Eye (tissue), 1 donor: ENCODE measurements at regions not wholly inside any gene's neighbourhood (a gene's known extent, or its start where the extent isn't known, plus 50 kb on each side); places are given as distances from the start of the nearest gene placed in this dataset.

Source experiments
- DNase-seq: peaks from one replicate; pipeline ENCODE4 v3.0.0-alpha.2; 2015

DNA sequence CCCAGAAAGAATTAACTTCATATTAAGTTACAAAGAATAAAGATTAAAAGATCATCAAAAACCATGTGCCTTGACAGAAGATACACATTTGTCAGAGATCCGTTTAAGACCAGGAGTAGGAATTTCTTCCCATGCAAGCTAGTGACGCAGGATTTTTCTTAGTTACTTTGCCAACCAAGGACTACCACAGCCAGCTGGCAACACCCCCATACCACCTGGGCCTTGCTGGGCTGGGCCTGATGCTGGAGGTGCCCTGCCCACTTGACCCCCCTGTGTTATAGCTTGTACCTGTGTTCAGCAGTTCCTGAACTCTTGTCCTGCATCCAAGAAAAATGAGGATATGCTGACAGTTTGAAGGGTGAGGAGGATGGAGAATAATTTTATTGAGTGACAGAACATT is 290.9 kb upstream of the SMC2 start:
- DNase-seq, result no peak

GRCh38 chr9:103804077-103804735 is 289.9 kb upstream of the SMC2 start:
- DNase-seq, result no peak

DNA sequence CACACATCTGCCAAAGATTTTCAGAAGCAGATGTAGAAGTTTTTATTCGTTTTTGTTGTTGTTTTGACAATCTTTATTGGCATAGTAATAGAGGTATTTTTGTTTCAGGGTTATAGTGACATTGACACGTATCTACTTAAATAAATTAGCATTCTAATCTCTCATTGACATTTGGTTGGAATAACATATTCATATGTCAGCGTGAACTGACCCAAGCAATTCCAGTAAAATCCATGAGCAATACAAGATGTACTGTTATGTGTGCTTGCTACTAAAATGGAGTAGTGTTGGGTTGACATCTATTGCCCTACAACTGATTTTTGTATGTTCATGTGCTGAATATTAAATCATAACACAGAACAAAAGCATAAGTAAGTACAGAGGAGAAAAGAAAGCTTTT is 284.4 kb upstream of the SMC2 start:
- no peak for DNase-seq

GRCh38 chr9:103811462-103811861 is 282.6 kb upstream of the SMC2 start:
- no peak for DNase-seq

DNA sequence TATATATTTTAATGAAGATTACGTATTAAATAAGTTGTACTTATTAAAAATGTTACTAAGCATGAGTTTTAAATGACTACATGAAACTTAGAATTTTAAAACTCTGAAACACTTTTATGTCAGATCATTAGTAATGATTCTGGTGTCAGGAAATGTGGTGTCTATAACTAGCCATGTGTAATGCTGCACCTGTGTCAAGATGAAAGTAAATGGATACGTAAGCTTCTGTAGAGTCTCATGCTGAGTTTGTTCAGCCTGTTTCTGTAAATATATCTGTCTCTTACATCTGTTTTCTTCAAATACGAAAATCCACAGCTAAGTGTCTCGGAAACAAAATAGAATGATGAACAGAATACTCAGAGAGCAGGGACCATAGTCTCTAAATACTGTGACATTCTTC is 278.0 kb upstream of the SMC2 start:
- no peak for DNase-seq

DNA sequence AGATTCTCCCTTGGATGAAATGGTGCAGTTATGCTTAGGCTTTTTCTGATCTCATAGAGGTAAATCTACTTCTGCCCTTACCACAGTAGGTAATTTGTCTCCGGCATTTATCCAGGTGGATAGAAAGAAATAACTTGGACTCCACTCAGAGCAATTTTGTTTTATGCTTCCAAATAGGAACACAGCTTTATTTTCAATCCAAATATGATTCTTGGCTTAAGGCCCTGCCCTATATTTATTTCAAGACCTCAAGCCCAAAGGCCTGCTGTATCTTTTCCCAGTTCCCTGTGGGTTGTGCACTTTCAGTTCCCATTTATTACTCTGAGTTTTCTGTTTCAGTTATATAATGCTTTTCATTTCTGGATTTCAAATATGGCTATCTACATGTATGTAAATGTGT is 274.2 kb upstream of the SMC2 start:
- no peak for DNase-seq

GRCh38 chr9:103821115-103821514 is 273.0 kb upstream of the SMC2 start:
- DNase-seq, result no peak

GRCh38 chr9:103837940-103838339 is 256.2 kb upstream of the SMC2 start:
- DNase-seq, result no peak

GRCh38 chr9:103839197-103839596 is 254.9 kb upstream of the SMC2 start:
- no peak for DNase-seq

DNA sequence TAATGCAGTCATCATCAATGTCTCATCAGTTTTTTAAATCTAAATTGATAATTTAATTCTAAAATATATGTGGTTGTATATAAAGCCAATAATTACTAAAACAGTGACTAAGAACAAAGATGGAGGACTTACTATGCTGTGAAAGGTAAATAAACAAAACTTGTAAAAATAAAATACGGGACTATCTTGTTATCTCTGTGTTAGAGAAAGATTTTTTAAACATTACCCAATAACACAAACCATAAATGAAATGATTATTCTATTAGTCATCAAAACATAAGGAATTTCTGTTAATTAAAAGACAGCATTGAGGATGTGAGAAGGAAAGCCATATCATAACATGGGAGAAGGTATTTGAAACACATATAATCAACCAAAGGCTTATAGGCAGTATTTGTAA is 226.2 kb upstream of the SMC2 start:
- DNase-seq, result no peak

DNA sequence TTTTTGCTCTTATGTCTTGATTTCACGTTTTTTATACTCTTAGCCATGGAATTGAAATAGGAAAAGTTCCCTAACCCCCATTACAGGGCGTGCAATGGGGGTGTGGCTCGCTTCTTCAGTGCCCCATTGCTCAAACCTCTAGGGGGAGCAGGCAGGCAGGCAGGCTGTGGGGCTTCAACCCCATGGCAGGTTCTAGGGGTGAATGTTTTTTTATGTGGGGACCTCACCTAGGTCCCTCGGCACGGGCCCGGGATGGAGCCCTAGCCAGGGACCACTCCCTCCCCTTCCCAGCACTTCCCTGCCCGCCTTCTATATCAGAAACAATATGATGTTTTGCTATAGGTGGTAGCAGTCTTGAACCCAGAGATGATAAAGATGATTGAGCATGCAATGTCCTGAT is 221.3 kb upstream of the SMC2 start:
- no peak for DNase-seq

- no peak for DNase-seq
Observed at GRCh38 chr9:103881419-103881818, 212.7 kb upstream of the SMC2 start.

DNA sequence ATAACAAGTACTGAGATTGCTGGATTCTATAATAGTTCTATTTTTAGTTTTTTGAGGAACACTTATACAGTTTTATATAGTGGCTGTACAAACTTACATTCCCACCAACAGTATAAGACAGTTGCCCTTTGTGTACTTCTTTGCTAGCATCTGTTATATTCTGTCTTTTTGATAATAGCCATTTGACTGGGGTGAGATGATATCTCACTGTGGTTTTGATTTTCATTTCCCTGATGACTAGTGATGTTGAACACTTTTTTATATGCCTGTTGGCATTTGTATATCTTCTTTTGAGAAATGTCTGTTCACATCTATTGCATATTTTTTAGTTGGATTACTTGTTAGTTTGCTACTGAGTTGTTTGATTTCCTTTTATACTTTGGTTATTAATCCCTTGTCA is 204.1 kb upstream of the SMC2 start:
- DNase-seq, result no peak

GRCh38 chr9:103894184-103894583 is 199.9 kb upstream of the SMC2 start:
- no peak for DNase-seq

- no peak for DNase-seq
Observed at GRCh38 chr9:103898550-103898949, 195.6 kb upstream of the SMC2 start.

DNA sequence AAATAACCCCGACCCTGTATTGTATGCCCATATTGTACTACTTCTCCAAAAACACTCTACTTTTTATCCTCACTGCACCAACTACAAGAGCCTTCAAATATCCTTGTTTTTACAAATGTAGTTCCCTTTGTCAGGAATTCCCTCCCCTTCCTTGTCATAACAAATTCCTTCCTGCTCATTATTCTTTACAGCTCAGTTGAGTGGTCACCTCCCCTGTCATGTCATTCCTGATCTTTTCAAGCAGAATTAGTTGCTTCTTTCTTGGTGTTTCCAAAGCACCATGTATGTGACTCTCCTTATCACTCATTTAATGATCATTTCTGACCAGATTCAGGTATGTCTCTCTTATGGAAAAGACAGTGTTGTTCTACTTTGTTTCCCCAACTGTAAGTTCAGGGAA is 194.2 kb upstream of the SMC2 start:
- no peak for DNase-seq

DNA sequence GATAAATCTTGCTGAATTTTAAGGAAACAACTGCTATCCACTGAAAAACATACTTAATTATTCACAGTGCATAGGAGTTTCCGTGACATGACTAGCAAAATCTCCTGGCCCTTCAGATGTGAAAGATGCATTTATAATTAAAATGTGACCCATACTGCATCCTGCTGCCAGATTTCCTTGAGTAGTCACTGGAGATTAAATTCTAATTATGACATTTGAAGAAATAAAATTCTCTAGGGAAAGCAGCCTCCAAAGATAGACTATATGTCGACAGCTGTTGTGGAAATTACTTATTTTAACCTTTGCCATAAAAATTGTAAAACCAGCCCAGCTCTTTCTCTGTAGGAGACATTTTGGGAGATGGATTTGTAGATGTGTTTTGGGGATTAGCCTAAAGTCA is 193.6 kb upstream of the SMC2 start:
- peak; percentile 68 for DNase-seq

DNA sequence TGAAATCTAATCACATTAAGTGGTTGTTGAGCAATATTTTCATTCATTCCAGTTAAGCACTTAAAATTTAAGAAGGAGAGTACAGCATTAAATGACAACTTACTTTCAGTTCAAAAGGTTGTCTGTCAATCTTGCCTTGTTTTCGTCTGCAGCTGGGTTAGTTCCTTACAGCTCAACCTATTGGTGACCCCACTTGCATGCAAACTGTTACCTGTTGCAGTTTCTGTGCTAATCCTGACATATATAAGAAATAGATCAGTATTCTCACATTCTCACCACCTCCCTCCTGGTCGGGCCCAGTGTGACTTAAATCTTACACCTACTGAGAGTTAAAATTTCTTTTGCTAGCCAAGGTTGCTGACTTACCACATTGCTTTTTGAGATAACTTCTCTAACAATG is 191.8 kb upstream of the SMC2 start:
- DNase-seq, result no peak

- no peak for DNase-seq
Observed at GRCh38 chr9:103904242-103904641, 189.9 kb upstream of the SMC2 start.

GRCh38 chr9:103913899-103914298 is 180.2 kb upstream of the SMC2 start:
- DNase-seq, result no peak

GRCh38 chr9:103919605-103920209 is 174.4 kb upstream of the SMC2 start:
- DNase-seq, result no peak

DNA sequence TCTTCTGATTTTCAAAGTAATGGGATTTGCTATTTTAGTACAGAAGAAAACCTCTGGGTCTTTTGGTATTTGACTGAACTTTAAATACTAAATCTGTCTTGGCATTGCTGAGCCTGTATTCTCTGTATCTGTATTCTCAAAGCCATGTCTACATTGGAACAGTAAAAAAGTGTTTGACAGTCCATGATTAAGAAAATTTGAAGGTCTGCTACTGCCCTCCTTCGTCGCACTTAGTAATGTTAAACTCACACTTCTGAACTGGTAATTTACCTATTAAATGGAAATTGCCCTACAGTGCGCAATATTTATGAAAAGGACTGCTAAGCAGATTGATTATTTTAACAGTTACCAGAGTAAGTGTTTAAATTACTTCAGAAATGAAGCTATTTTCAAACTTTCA is 165.7 kb upstream of the SMC2 start:
- DNase-seq, result no peak

DNA sequence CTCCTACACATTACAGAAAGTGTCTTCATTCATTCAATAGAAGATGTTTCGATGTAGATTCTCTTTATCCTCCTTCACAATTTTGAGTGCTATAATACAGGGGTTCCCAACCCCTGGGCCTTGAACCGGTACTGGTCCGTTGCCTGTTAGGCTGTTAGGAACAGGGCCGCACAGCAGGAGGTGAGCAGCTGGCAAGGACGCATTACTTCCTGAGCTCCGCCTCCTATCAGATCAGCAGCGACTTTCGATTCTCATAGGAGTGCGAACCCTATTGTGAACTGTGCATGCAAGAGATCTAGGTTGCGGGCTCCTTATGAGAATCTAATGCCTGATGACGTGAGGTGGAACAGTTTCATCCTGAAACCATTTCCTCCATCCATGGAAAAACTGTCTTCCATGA is 153.0 kb upstream of the SMC2 start:
- DNase-seq, result no peak

GRCh38 chr9:103942200-103942599 is 151.9 kb upstream of the SMC2 start:
- DNase-seq, result no peak

- peak; percentile 2 for DNase-seq
Observed at GRCh38 chr9:103942651-103943050, 151.5 kb upstream of the SMC2 start.
